22Rv1 (cell line): ENCODE measurements at regions not wholly inside any gene's neighbourhood (a gene's known extent, or its start where the extent isn't known, plus 50 kb on each side); places are given as distances from the start of the nearest gene placed in this dataset.

Experiments used
- ZFX ChIP-seq: fragments of 450-650 bp; IDR thresholded peaks from 2 replicates; pipeline ENCODE4 v1.6.1; 2017; ENCODE audit warnings: antibody characterized with exemption, borderline replicate concordance
- TF ChIP-seq, protein P1 (sequence below): fragments of 450-650 bp; IDR thresholded peaks from 2 replicates; pipeline ENCODE4 v1.5.1; 2017; ENCODE audit warnings: mild to moderate bottlenecking

- TF ChIP-seq, protein P1, sequence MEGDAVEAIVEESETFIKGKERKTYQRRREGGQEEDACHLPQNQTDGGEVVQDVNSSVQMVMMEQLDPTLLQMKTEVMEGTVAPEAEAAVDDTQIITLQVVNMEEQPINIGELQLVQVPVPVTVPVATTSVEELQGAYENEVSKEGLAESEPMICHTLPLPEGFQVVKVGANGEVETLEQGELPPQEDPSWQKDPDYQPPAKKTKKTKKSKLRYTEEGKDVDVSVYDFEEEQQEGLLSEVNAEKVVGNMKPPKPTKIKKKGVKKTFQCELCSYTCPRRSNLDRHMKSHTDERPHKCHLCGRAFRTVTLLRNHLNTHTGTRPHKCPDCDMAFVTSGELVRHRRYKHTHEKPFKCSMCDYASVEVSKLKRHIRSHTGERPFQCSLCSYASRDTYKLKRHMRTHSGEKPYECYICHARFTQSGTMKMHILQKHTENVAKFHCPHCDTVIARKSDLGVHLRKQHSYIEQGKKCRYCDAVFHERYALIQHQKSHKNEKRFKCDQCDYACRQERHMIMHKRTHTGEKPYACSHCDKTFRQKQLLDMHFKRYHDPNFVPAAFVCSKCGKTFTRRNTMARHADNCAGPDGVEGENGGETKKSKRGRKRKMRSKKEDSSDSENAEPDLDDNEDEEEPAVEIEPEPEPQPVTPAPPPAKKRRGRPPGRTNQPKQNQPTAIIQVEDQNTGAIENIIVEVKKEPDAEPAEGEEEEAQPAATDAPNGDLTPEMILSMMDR: no peak
- TF ChIP-seq ZFX: no peak
Measured at GRCh38 chr6:130676773-130677144, 150.4 kb upstream of the SMLR1 start.
